Trophoblast cell (in vitro differentiated cells and primary cell): ENCODE measurements at regions not wholly inside any gene's neighbourhood (a gene's known extent, or its start where the extent isn't known, plus 50 kb on each side); places are given as distances from the start of the nearest gene placed in this dataset.

Source experiments
- DNase-seq, 2 donors: peaks; one replicate each; pipeline ENCODE4 v3.0.0-alpha.2; 2016
- H2AFZ ChIP-seq: 2 replicates; pipeline ENCODE4 v1.6.1; 2013; ENCODE audit warnings: low read length, moderate library complexity, mild to moderate bottlenecking; ENCODE audit not compliant: insufficient read depth, poor library complexity
- H2AK5ac ChIP-seq: 2 replicates; pipeline ENCODE4 v1.6.1; 2013; ENCODE audit warnings: mild to moderate bottlenecking, low read length
- H2BK120ac ChIP-seq: 2 replicates; pipeline ENCODE4 v1.6.1; 2013; ENCODE audit warnings: low read length, mild to moderate bottlenecking, moderate library complexity; ENCODE audit not compliant: insufficient read depth, poor library complexity
- H2BK12ac ChIP-seq: 2 replicates; pipeline ENCODE4 v1.6.1; 2013; ENCODE audit warnings: mild to moderate bottlenecking, low read length, moderate library complexity
- H2BK5ac ChIP-seq: 2 replicates; pipeline ENCODE4 v1.6.1; 2013; ENCODE audit warnings: low read length, low read depth, moderate library complexity, mild to moderate bottlenecking; ENCODE audit not compliant: poor library complexity
- H3K14ac ChIP-seq: 2 replicates; pipeline ENCODE4 v1.6.1; 2013; ENCODE audit warnings: mild to moderate bottlenecking, low read length
- H3K18ac ChIP-seq: 2 replicates; pipeline ENCODE4 v1.6.1; 2013; ENCODE audit warnings: mild to moderate bottlenecking, low read length
- H3K23ac ChIP-seq: 2 replicates; pipeline ENCODE4 v1.6.1; 2013; ENCODE audit warnings: low read length
- H3K27ac ChIP-seq: 2 replicates; pipeline ENCODE4 v1.5.1; 2013; ENCODE audit warnings: low read depth, mild to moderate bottlenecking, inconsistent platforms, low read length, moderate library complexity
- H3K27me3 ChIP-seq: 2 replicates; pipeline ENCODE4 v1.6.1; 2013; ENCODE audit warnings: inconsistent platforms, mild to moderate bottlenecking, low read length, moderate library complexity; ENCODE audit not compliant: insufficient read depth
- H3K36me3 ChIP-seq, 2 experiments: 1 replicate in 1 of 2; 2 replicates in 1 of 2; pipeline ENCODE4 v1.6.1; 2013; ENCODE audit warnings: low read length in 2 of 2, mild to moderate bottlenecking in 2 of 2, moderate library complexity in 1 of 2; ENCODE audit not compliant: insufficient read depth in 2 of 2, control insufficient read depth in 1 of 2
- H3K4ac ChIP-seq: 2 replicates; pipeline ENCODE4 v1.6.1; 2013; ENCODE audit warnings: low read depth, mild to moderate bottlenecking, low read length, moderate library complexity
- H3K4me1 ChIP-seq, 2 experiments: 1 replicate in 1 of 2; 2 replicates in 1 of 2; pipeline ENCODE4 v1.6.1; 2013; ENCODE audit warnings: low read length in 2 of 2, mild to moderate bottlenecking in 2 of 2, moderate library complexity in 1 of 2; ENCODE audit not compliant: insufficient read depth in 2 of 2, control insufficient read depth in 1 of 2
- H3K4me2 ChIP-seq: 2 replicates; pipeline ENCODE4 v1.6.1; 2013; ENCODE audit warnings: inconsistent platforms, mild to moderate bottlenecking, low read length, moderate library complexity
- H3K4me3 ChIP-seq: 2 replicates; pipeline ENCODE4 v1.5.1; 2013; ENCODE audit warnings: mild to moderate bottlenecking, low read depth, low read length, inconsistent platforms
- H3K79me1 ChIP-seq: one replicate; pipeline ENCODE4 v1.6.1; 2013; ENCODE audit warnings: low read length
- H3K79me2 ChIP-seq: 2 replicates; pipeline ENCODE4 v1.6.1; 2013; ENCODE audit warnings: low read length, mild to moderate bottlenecking; ENCODE audit not compliant: control insufficient read depth, insufficient read depth, poor library complexity
- H3K9ac ChIP-seq: 2 replicates; pipeline ENCODE4 v1.6.1; 2013; ENCODE audit warnings: mild to moderate bottlenecking, low read length
- H3K9me3 ChIP-seq: 2 replicates; pipeline ENCODE4 v1.6.1; 2013; ENCODE audit warnings: low read depth, mild to moderate bottlenecking, control low read depth, inconsistent platforms, low read length; ENCODE audit not compliant: insufficient read depth
- H4K12ac ChIP-seq: 2 replicates; pipeline ENCODE4 v1.6.1; 2013; ENCODE audit warnings: low read depth, mild to moderate bottlenecking, low read length, moderate library complexity
- H4K8ac ChIP-seq: 2 replicates; pipeline ENCODE4 v1.6.1; 2013; ENCODE audit warnings: low read depth, mild to moderate bottlenecking, low read length, moderate library complexity
- H4K91ac ChIP-seq: one replicate; pipeline ENCODE4 v1.6.1; 2013; ENCODE audit warnings: low read depth, mild to moderate bottlenecking, low read length, moderate library complexity
- WGBS: extraction: QIAGEN DNeasy Blood & Tissue Kit; methylation state at CpG from one replicate; pipeline ENCODE4 v1.1.7; 2013; ENCODE audit warnings: missing lambda C conversion rate; ENCODE audit not compliant: insufficient read length, insufficient coverage; ENCODE audit errors: extremely low coverage; 5-methylcytosine and 5-hydroxymethylcytosine counted together

- Histone ChIP-seq H3K18ac (no peak overlapping the region), H2AK5ac (no peak overlapping the region), H3K9ac (no peak overlapping the region), H3K27ac (no peak overlapping the region), H2AFZ (no peak overlapping the region), H3K36me3 (no peaks in the 10 kb centered on the region), H3K14ac (no peak overlapping the region), H3K79me1 (no peaks in the 10 kb centered on the region), H2BK12ac (no peak overlapping the region), H3K4me1 (no peaks in the 10 kb centered on the region), H3K4me2 (no peak overlapping the region), H2BK120ac (no peak overlapping the region), H3K9me3 (peaks cover 10% of the 10 kb centered on the region), H2BK5ac (no peak overlapping the region), H3K23ac (no peak overlapping the region), H3K4me3 (no peak overlapping the region), H3K4ac (no peak overlapping the region), H4K91ac (no peak overlapping the region), H3K79me2 (no peaks in the 10 kb centered on the region), H4K12ac (no peak overlapping the region), H3K27me3 (no peaks in the 10 kb centered on the region), H4K8ac (no peak overlapping the region)
- DNase-seq = no peak
- no CpG with 5 or more reads among the region's 5 CpGs for WGBS
Observed at GRCh38 chr6:14270142-14270893, 152.7 kb downstream of the CD83 start.

- no CpG with 5 or more reads among the region's 11 CpGs for WGBS
- no peak overlapping the region for H2BK5ac ChIP-seq
- no peak overlapping the region for H2BK120ac ChIP-seq
- H3K36me3 ChIP-seq = no peaks in the 10 kb centered on the region
- no peaks in the 10 kb centered on the region for H3K4me1 ChIP-seq
- H4K91ac ChIP-seq = no peak overlapping the region
- H3K79me2 ChIP-seq = no peaks in the 10 kb centered on the region
- no peak overlapping the region for H3K9ac ChIP-seq
- H3K23ac ChIP-seq = no peak overlapping the region
- peak; percentile 54 to 60 for DNase-seq
- no peak overlapping the region for H4K12ac ChIP-seq
- no peak overlapping the region for H2AFZ ChIP-seq
- peaks cover 13% of the 10 kb centered on the region for H3K9me3 ChIP-seq
- no peaks in the 10 kb centered on the region for H3K27me3 ChIP-seq
- no peak overlapping the region for H4K8ac ChIP-seq
- H3K18ac ChIP-seq = no peak overlapping the region
- no peak overlapping the region for H2BK12ac ChIP-seq
- no peak overlapping the region for H3K4me3 ChIP-seq
- H3K4me2 ChIP-seq = no peak overlapping the region
- H3K4ac ChIP-seq = no peak overlapping the region
- H3K79me1 ChIP-seq = no peaks in the 10 kb centered on the region
- H3K27ac ChIP-seq = no peak overlapping the region
- H3K14ac ChIP-seq = no peak overlapping the region
- H2AK5ac ChIP-seq = no peak overlapping the region
Observed at GRCh38 chr6:14270925-14271788, 153.6 kb downstream of the CD83 start.

- no peak overlapping the region for H3K9ac ChIP-seq
- peaks cover 13% of the 10 kb centered on the region for H3K9me3 ChIP-seq
- H2BK5ac ChIP-seq = no peak overlapping the region
- no peak overlapping the region for H3K23ac ChIP-seq
- no peak overlapping the region for H2BK12ac ChIP-seq
- H2AK5ac ChIP-seq = no peak overlapping the region
- H3K27ac ChIP-seq = no peak overlapping the region
- no peak overlapping the region for H3K18ac ChIP-seq
- no peaks in the 10 kb centered on the region for H3K79me1 ChIP-seq
- no peak overlapping the region for H4K8ac ChIP-seq
- H4K91ac ChIP-seq = no peak overlapping the region
- DNase-seq = peak; percentile 83 to 95
- no peaks in the 10 kb centered on the region for H3K79me2 ChIP-seq
- no CpG with 5 or more reads among the region's 4 CpGs for WGBS
- no peak overlapping the region for H3K4me3 ChIP-seq
- H2BK120ac ChIP-seq = no peak overlapping the region
- H2AFZ ChIP-seq = no peak overlapping the region
- no peaks in the 10 kb centered on the region for H3K36me3 ChIP-seq
- no peaks in the 10 kb centered on the region for H3K27me3 ChIP-seq
- no peak overlapping the region for H3K14ac ChIP-seq
- H3K4me2 ChIP-seq = no peak overlapping the region
- no peaks in the 10 kb centered on the region for H3K4me1 ChIP-seq
- no peak overlapping the region for H3K4ac ChIP-seq
- H4K12ac ChIP-seq = no peak overlapping the region
Observed at GRCh38 chr6:14271789-14272736, 154.5 kb downstream of the CD83 start.

GRCh38 chr6:14272737-14273085 is 155.1 kb downstream of the CD83 start:
- Histone ChIP-seq H3K14ac (no peak overlapping the region), H4K91ac (no peak overlapping the region), H3K18ac (no peak overlapping the region), H3K4me1 (no peaks in the 10 kb centered on the region), H3K79me2 (no peaks in the 10 kb centered on the region), H4K8ac (no peak overlapping the region), H3K9me3 (peaks cover 13% of the 10 kb centered on the region), H2BK12ac (no peak overlapping the region), H3K4me3 (no peak overlapping the region), H3K4ac (no peak overlapping the region), H2AFZ (no peak overlapping the region), H2BK5ac (no peak overlapping the region), H3K27ac (no peak overlapping the region), H3K23ac (no peak overlapping the region), H3K79me1 (no peaks in the 10 kb centered on the region), H3K4me2 (no peak overlapping the region), H3K27me3 (no peaks in the 10 kb centered on the region), H3K36me3 (no peaks in the 10 kb centered on the region), H4K12ac (no peak overlapping the region), H2BK120ac (no peak overlapping the region), H3K9ac (no peak overlapping the region), H2AK5ac (no peak overlapping the region)
- WGBS = no CpG with 5 or more reads among the region's 1 CpG
- DNase-seq = no peak
